ENCODE measurements at regions not wholly inside any gene's neighbourhood (a gene's known extent, or its start where the extent isn't known, plus 50 kb on each side); places are given as distances from the start of the nearest gene placed in this dataset.
A peak's percentile ranks its signal among the peaks of the same experiment; 100 is the strongest.

- H3K27ac ChIP-seq: no peak overlapping the region
- no peaks in the 10 kb centered on the region for H3K27me3 ChIP-seq
- DNase-seq (ENCODE audit: low read depth in 1 of 2, low spot score in 1 of 2): no peak
- H3K4me3 ChIP-seq: no peak overlapping the region
- no peaks in the 10 kb centered on the region for H3K9me3 ChIP-seq (ENCODE audit: low read depth)
- no peak for TF ChIP-seq CTCF (IDR thresholded peaks at IDR 0.05; ENCODE audit: low read depth, low read length)
- no peaks in the 10 kb centered on the region for H3K4me1 ChIP-seq (ENCODE audit: low read depth)
- H3K36me3 ChIP-seq: no peaks in the 10 kb centered on the region
Observed at GRCh38 chr9:95382433-95382832, 64.9 kb upstream of the FANCC start.

- no peaks in the 10 kb centered on the region for H3K9me3 ChIP-seq (ENCODE audit: low read depth)
- no peaks in the 10 kb centered on the region for H3K27me3 ChIP-seq
- DNase-seq (ENCODE audit: low read depth in 1 of 2, low spot score in 1 of 2): peak in 1 of 2 donors; percentile 46
- H3K4me1 ChIP-seq (ENCODE audit: low read depth): no peaks in the 10 kb centered on the region
- H3K4me3 ChIP-seq: no peak overlapping the region
- TF ChIP-seq CTCF (IDR thresholded peaks at IDR 0.05; ENCODE audit: low read depth, low read length): no peak
- no peak overlapping the region for H3K27ac ChIP-seq
- H3K36me3 ChIP-seq: no peaks in the 10 kb centered on the region
Observed at GRCh38 chr9:95381221-95381620, 63.7 kb upstream of the FANCC start.

- DNase-seq (ENCODE audit: low read depth in 1 of 2, low spot score in 1 of 2): no peak
- Histone ChIP-seq H3K36me3 (no peaks in the 10 kb centered on the region), H3K4me1 (ENCODE audit: low read depth) (no peaks in the 10 kb centered on the region), H3K27me3 (no peaks in the 10 kb centered on the region), H3K27ac (no peak overlapping the region), H3K4me3 (no peak overlapping the region), H3K9me3 (ENCODE audit: low read depth) (no peaks in the 10 kb centered on the region)
- no peak for TF ChIP-seq CTCF (IDR thresholded peaks at IDR 0.05; ENCODE audit: low read depth, low read length)
Observed at GRCh38 chr9:95379630-95380029, 62.1 kb upstream of the FANCC start.

GRCh38 chr9:95373782-95374487, 56.4 kb upstream of the FANCC start:
- no peaks in the 10 kb centered on the region for H3K27me3 ChIP-seq
- no peak for DNase-seq (ENCODE audit: low read depth in 1 of 2, low spot score in 1 of 2)
- no peak for TF ChIP-seq CTCF (IDR thresholded peaks at IDR 0.05; ENCODE audit: low read depth, low read length)
- no peak overlapping the region for H3K4me3 ChIP-seq
- no peaks in the 10 kb centered on the region for H3K4me1 ChIP-seq (ENCODE audit: low read depth)
- no peaks in the 10 kb centered on the region for H3K9me3 ChIP-seq (ENCODE audit: low read depth)
- H3K36me3 ChIP-seq: no peaks in the 10 kb centered on the region
- H3K27ac ChIP-seq: no peak overlapping the region

- H3K27me3 ChIP-seq: no peaks in the 10 kb centered on the region
- H3K9me3 ChIP-seq (ENCODE audit: low read depth): no peaks in the 10 kb centered on the region
- no peak for DNase-seq (ENCODE audit: low read depth in 1 of 2, low spot score in 1 of 2)
- H3K36me3 ChIP-seq: no peaks in the 10 kb centered on the region
- TF ChIP-seq CTCF (IDR thresholded peaks at IDR 0.05; ENCODE audit: low read depth, low read length): no peak
- no peak overlapping the region for H3K4me3 ChIP-seq
- no peak overlapping the region for H3K27ac ChIP-seq
- no peaks in the 10 kb centered on the region for H3K4me1 ChIP-seq (ENCODE audit: low read depth)
Observed at GRCh38 chr9:95373069-95373681, 55.7 kb upstream of the FANCC start.

All from cardiac muscle cell (in vitro differentiated cells and primary cell).